Heart left ventricle (tissue), 16 donors: ENCODE measurements at regions not wholly inside any gene's neighbourhood (a gene's known extent, or its start where the extent isn't known, plus 50 kb on each side); places are given as distances from the start of the nearest gene placed in this dataset.

Source experiments
- ATAC-seq, 4 donors: fragments of 200-7000 bp; cut with Tn5 transposase; one replicate each; pipeline ENCODE4 v1.9.1; 2020 to 2022; ENCODE audit warnings: moderate library complexity in 4 of 4, mild to moderate bottlenecking in 3 of 4, moderate number of reproducible peaks in 1 of 4
- DNase-seq, 5 donors: peaks; one replicate each; pipeline ENCODE4 v3.0.0-alpha.2; 2020
- H3K27ac ChIP-seq, 12 donors: fragments of 200-600 bp; sonication (generic) in 4 of 12; one replicate each; pipeline versions ENCODE4 v1.5.0 to v1.8.0; 2016 to 2022; ENCODE audit warnings: mild to moderate bottlenecking in 2 of 12
- H3K27me3 ChIP-seq, 9 donors: fragments of 200-600 bp; sonication (generic) in 2 of 9; one replicate each; pipeline versions ENCODE4 v1.5.1 to v1.8.0; 2016 to 2022; ENCODE audit warnings: mild to moderate bottlenecking in 3 of 9
- H3K36me3 ChIP-seq, 9 donors: fragments of 200-600 bp; sonication (generic) in 2 of 9; one replicate each; pipeline versions ENCODE4 v1.5.0 to v1.8.0; 2018 to 2022; ENCODE audit warnings: mild to moderate bottlenecking in 2 of 9
- H3K4me1 ChIP-seq, 12 donors: fragments of 200-600 bp; sonication (generic) in 4 of 12; one replicate each; pipeline versions ENCODE4 v1.5.0 to v1.8.0; 2016 to 2022; ENCODE audit warnings: mild to moderate bottlenecking in 3 of 12
- H3K4me3 ChIP-seq, 12 donors: fragments of 200-600 bp; sonication (generic) in 4 of 12; one replicate each; pipeline versions ENCODE4 v1.5.0 to v1.8.0; 2017 to 2022; ENCODE audit warnings: mild to moderate bottlenecking in 9 of 12, moderate library complexity in 4 of 12
- H3K9me3 ChIP-seq, 12 donors: fragments of 200-600 bp; sonication (generic) in 4 of 12; one replicate each; pipeline versions ENCODE4 v1.5.0 to v1.8.0; 2016 to 2022; ENCODE audit warnings: mild to moderate bottlenecking in 1 of 12
- CTCF ChIP-seq, 12 donors: fragments of 200-600 bp; sonication (generic) in 4 of 12; IDR thresholded peaks; one replicate each; pipeline versions ENCODE4 v1.5.0 to v1.8.0; 2018 to 2022; ENCODE audit warnings: antibody characterized with exemption in 12 of 12, mild to moderate bottlenecking in 5 of 12
- POLR2A ChIP-seq, 2 donors: fragments of 450-650 bp; IDR thresholded peaks; one replicate each; pipeline ENCODE4 v1.6.1; 2017; ENCODE audit warnings: antibody characterized with exemption in 2 of 2, mild to moderate bottlenecking in 2 of 2, moderate library complexity in 2 of 2
- WGBS, 4 donors: extraction: QIAGEN DNeasy Blood & Tissue Kit in 2 of 4; methylation state at CpG; one replicate each; pipeline versions ENCODE4 v1.1.5 to v1.1.7; 2013 to 2018; 5-methylcytosine and 5-hydroxymethylcytosine counted together
- intact Hi-C, 10 donors: fragments of 100-400 bp; cut with DNase I; formaldehyde crosslinking; loops; one replicate each; pipeline versions ENCODE4 v1.11.1 to v1.14.2; 2022
- donor health status: ischemic (EF 13 %, LVEDD 7.1; RV severe dilation, severe dysfunction).
- donor health status: healthy with polysubstance abuse.
- donor health status: DM: no; HTN: yes; CAD: no.
- donor health status: DM: no; HTN: no; CAD: no.
- donor health status: ischemic (EF 25% LVEDD 6.9; RV normal size, moderate dysfunction).
- donor health status: ischemic (EF 25% LVEDD 5.7; RV mildly dilated, moderate dysfunction).
- donor health status: healthy.
- donor health status: DM: yes; HTN: yes; CAD: no.
- donor health status: ischemic (EF 35%, LVEDD 5.7; RV mildly dilated, moderate dysfunction).
- donor health status: nonischemic (EF 11% LVEDD 7.7; RV severe dilation, severe dysfunction).
- donor health status: DM: yes; HTN: yes; CAD: no.
- donor health status: PGD.
- donor health status: ischemic (EF 29% LVEDD 5.4; RV normal size, mild dysfunction).
- donor health status: nonischemic (EF 23%, LVEDD 6.1; RV moderate dilation, normal function).

GRCh38 chr10:121062115-121062514 is 211.0 kb downstream of the WDR11 start:
- H3K4me3 ChIP-seq: no peak overlapping the region
- intact Hi-C loops: no loop called here
- H3K4me1 ChIP-seq: no peaks in the 10 kb centered on the region
- DNase-seq: no peak
- no peak overlapping the region for H3K27ac ChIP-seq
- WGBS, 4 donors: 77 to 81% (median 79%) methylated on average over 3 of the region's 3 CpGs
- peaks cover 0 to 3% (median 0%) of the 10 kb centered on the region in 12 donors for H3K9me3 ChIP-seq
- TF ChIP-seq POLR2A (IDR thresholded peaks at IDR 0.05): no peak
- TF ChIP-seq CTCF (IDR thresholded peaks at IDR 0.05): no peak
- no peak for ATAC-seq
- no peaks in the 10 kb centered on the region for H3K36me3 ChIP-seq
- peaks cover 0 to 7% (median 0%) of the 10 kb centered on the region in 9 donors for H3K27me3 ChIP-seq

GRCh38 chr10:121063744-121064143 is 212.6 kb downstream of the WDR11 start:
- ATAC-seq (no peak), DNase-seq (no peak)
- Histone ChIP-seq H3K36me3 (no peaks in the 10 kb centered on the region), H3K9me3 (peaks cover 0 to 5% (median 0%) of the 10 kb centered on the region in 12 donors), H3K4me3 (no peak overlapping the region), H3K27ac (no peak overlapping the region), H3K4me1 (no peaks in the 10 kb centered on the region), H3K27me3 (peaks cover 0 to 11% (median 0%) of the 10 kb centered on the region in 9 donors)
- WGBS, 4 donors: 28 to 41% (median 33%) methylated on average over 8 of the region's 8 CpGs
- intact Hi-C loops: no loop called here
- no peak for TF ChIP-seq POLR2A (IDR thresholded peaks at IDR 0.05)
- TF ChIP-seq CTCF (IDR thresholded peaks at IDR 0.05): no peak

- Histone ChIP-seq H3K36me3 (no peaks in the 10 kb centered on the region), H3K9me3 (peaks cover 0 to 5% (median 0%) of the 10 kb centered on the region in 12 donors), H3K27ac (no peak overlapping the region), H3K4me1 (no peaks in the 10 kb centered on the region), H3K4me3 (no peak overlapping the region), H3K27me3 (peaks cover 0 to 12% (median 0%) of the 10 kb centered on the region in 9 donors)
- intact Hi-C loops: no loop called here
- ATAC-seq (no peak), DNase-seq (no peak)
- TF ChIP-seq CTCF (IDR thresholded peaks at IDR 0.05) (no peak), POLR2A (IDR thresholded peaks at IDR 0.05) (no peak)
Measured at GRCh38 chr10:121064491-121064890, 213.3 kb downstream of the WDR11 start.

- peaks cover 0 to 5% (median 0%) of the 10 kb centered on the region in 12 donors for H3K9me3 ChIP-seq
- TF ChIP-seq POLR2A (IDR thresholded peaks at IDR 0.05) (no peak), CTCF (IDR thresholded peaks at IDR 0.05) (no peak)
- H3K36me3 ChIP-seq: no peaks in the 10 kb centered on the region
- no peak overlapping the region for H3K4me3 ChIP-seq
- DNase-seq (no peak), ATAC-seq (no peak)
- H3K27ac ChIP-seq: no peak overlapping the region
- intact Hi-C loops: no loop called here
- peaks cover 0 to 15% (median 0%) of the 10 kb centered on the region in 9 donors for H3K27me3 ChIP-seq
- H3K4me1 ChIP-seq: no peaks in the 10 kb centered on the region
Measured at GRCh38 chr10:121065330-121065729, 214.2 kb downstream of the WDR11 start.
